HEK293 (cell line): ENCODE measurements at regions not wholly inside any gene's neighbourhood (a gene's known extent, or its start where the extent isn't known, plus 50 kb on each side); places are given as distances from the start of the nearest gene placed in this dataset.

Experiments
- CTCF ChIA-PET: fragments of 350-600 bp; formaldehyde crosslinking; extraction: SDS; loops from one replicate; lab custom pipeline; 2021; ENCODE audit warnings: antibody characterized with exemption; lab: Yijun Ruan, JAX
- POLR2A ChIA-PET: fragments of 300-600 bp; formaldehyde crosslinking; extraction: SDS; loops from one replicate; lab custom pipeline; 2020; ENCODE audit warnings: antibody characterized with exemption, inconsistent platforms; lab: Yijun Ruan, JAX
- H3K27ac ChIP-seq: fragments of 200-500 bp; sonication (Bioruptor generic); 2 replicates; pipeline ENCODE4 v1.5.1; 2014; ENCODE audit warnings: low read depth, low read length, control low read depth, inconsistent platforms; ENCODE audit errors: extremely low read depth
- H3K36me3 ChIP-seq, 2 experiments: fragments of 200-500 bp in 1 of 2; sonication (Bioruptor generic) in 1 of 2; 1 replicate in 1 of 2; 2 replicates in 1 of 2; pipeline ENCODE4 v1.5.1; 2014 to 2017; ENCODE audit warnings: inconsistent platforms in 2 of 2, low read length in 2 of 2; ENCODE audit not compliant: control insufficient read depth in 2 of 2, insufficient read depth in 1 of 2
- H3K4me1 ChIP-seq: fragments of 200-500 bp; sonication (Bioruptor generic); 2 replicates; pipeline ENCODE4 v1.5.1; 2014; ENCODE audit warnings: mild to moderate bottlenecking, low read length, inconsistent platforms; ENCODE audit not compliant: control insufficient read depth, insufficient read depth
- H3K4me3 ChIP-seq: 2 replicates; pipeline ENCODE4 v1.5.1; 2011; ENCODE audit warnings: low read depth, mild to moderate bottlenecking, control low read depth, low read length, moderate library complexity
- H3K9me3 ChIP-seq: fragments of 200-500 bp; sonication (Bioruptor generic); 2 replicates; pipeline ENCODE4 v1.5.1; 2014; ENCODE audit warnings: low read depth, low read length, inconsistent platforms; ENCODE audit not compliant: control insufficient read depth, insufficient read depth
- BCL11A ChIP-seq: fragments of 450-650 bp; formaldehyde crosslinking; IDR thresholded peaks from 2 replicates; pipeline ENCODE4 v1.5.1; 2016; ENCODE audit warnings: low read depth, missing biosample characterization, missing genetic modification characterization
- EGR2 ChIP-seq: fragments of 450-650 bp; formaldehyde crosslinking; IDR thresholded peaks from 2 replicates; pipeline ENCODE4 v1.5.1; 2016; ENCODE audit warnings: low read depth, missing biosample characterization, missing genetic modification characterization
- FEZF1 ChIP-seq: fragments of 450-650 bp; formaldehyde crosslinking; IDR thresholded peaks from 2 replicates; pipeline ENCODE4 v1.5.1; 2016; ENCODE audit warnings: missing biosample characterization, missing genetic modification characterization
- OSR2 ChIP-seq: fragments of 450-650 bp; formaldehyde crosslinking; IDR thresholded peaks from 2 replicates; pipeline ENCODE4 v1.5.1; 2016; ENCODE audit warnings: missing biosample characterization, missing genetic modification characterization
- PRDM1 ChIP-seq: fragments of 450-650 bp; formaldehyde crosslinking; IDR thresholded peaks from 2 replicates; pipeline ENCODE4; 2016; ENCODE audit warnings: missing biosample characterization, missing genetic modification characterization
- YY1 ChIP-seq: fragments of 450-650 bp; formaldehyde crosslinking; IDR thresholded peaks from 2 replicates; pipeline ENCODE4 v1.5.1; 2018; ENCODE audit warnings: missing biosample characterization, missing genetic modification characterization
- ZBTB1 ChIP-seq: fragments of 450-650 bp; formaldehyde crosslinking; IDR thresholded peaks from 2 replicates; pipeline ENCODE4 v1.5.1; 2016; ENCODE audit warnings: missing biosample characterization, missing genetic modification characterization
- ZBTB11 ChIP-seq: fragments of 450-650 bp; formaldehyde crosslinking; conservative IDR thresholded peaks from 2 replicates; pipeline ENCODE4 v1.5.1; 2016; ENCODE audit warnings: low read depth, missing biosample characterization, missing genetic modification characterization
- ZBTB6 ChIP-seq: fragments of 450-650 bp; formaldehyde crosslinking; IDR thresholded peaks from 2 replicates; pipeline ENCODE4 v1.5.1; 2017; ENCODE audit warnings: missing biosample characterization, missing genetic modification characterization
- ZFP41 ChIP-seq: fragments of 450-650 bp; formaldehyde crosslinking; IDR thresholded peaks from 2 replicates; pipeline ENCODE4 v1.5.1; 2016; ENCODE audit warnings: missing biosample characterization, missing genetic modification characterization, borderline replicate concordance
- ZNF16 ChIP-seq: fragments of 450-650 bp; formaldehyde crosslinking; IDR thresholded peaks from 2 replicates; pipeline ENCODE4 v1.5.1; 2016; ENCODE audit warnings: low read depth, missing biosample characterization, missing genetic modification characterization
- ZNF26 ChIP-seq: fragments of 450-650 bp; formaldehyde crosslinking; IDR thresholded peaks from 2 replicates; pipeline ENCODE4 v1.5.1; 2016; ENCODE audit warnings: missing biosample characterization, missing genetic modification characterization
- ZNF324 ChIP-seq: fragments of 450-650 bp; formaldehyde crosslinking; IDR thresholded peaks from 2 replicates; pipeline ENCODE4 v1.5.1; 2016; ENCODE audit warnings: missing biosample characterization, missing genetic modification characterization
- ZNF341 ChIP-seq: fragments of 450-650 bp; formaldehyde crosslinking; IDR thresholded peaks from 2 replicates; pipeline ENCODE4; 2016; ENCODE audit warnings: low read depth, missing biosample characterization, missing genetic modification characterization
- ZNF513 ChIP-seq: fragments of 450-650 bp; IDR thresholded peaks from 2 replicates; pipeline ENCODE4 v1.5.1; 2018; ENCODE audit warnings: missing biosample characterization, missing genetic modification characterization
- ZNF580 ChIP-seq: fragments of 450-650 bp; formaldehyde crosslinking; IDR thresholded peaks from 2 replicates; pipeline ENCODE4 v1.5.1; 2016; ENCODE audit warnings: missing biosample characterization, missing genetic modification characterization
- ZNF707 ChIP-seq: fragments of 450-650 bp; formaldehyde crosslinking; IDR thresholded peaks from 2 replicates; pipeline ENCODE4 v1.5.1; 2016; ENCODE audit warnings: missing biosample characterization, missing genetic modification characterization
- ZNF76 ChIP-seq: fragments of 450-650 bp; formaldehyde crosslinking; IDR thresholded peaks from 2 replicates; pipeline ENCODE4; 2016; ENCODE audit warnings: low read depth, missing biosample characterization, missing genetic modification characterization, borderline replicate concordance
- ZSCAN30 ChIP-seq: fragments of 450-650 bp; IDR thresholded peaks from 2 replicates; pipeline ENCODE4 v1.5.1; 2018; ENCODE audit warnings: missing biosample characterization, mild to moderate bottlenecking, missing genetic modification characterization, moderate library complexity

GRCh38 chr15:37771465-37771864, 163.0 kb upstream of the TMCO5A start:
- ChIA-PET POLR2A (no interaction called here), CTCF (no interaction called here)

GRCh38 chr15:37773111-37773860, 161.2 kb upstream of the TMCO5A start:
- POLR2A ChIA-PET: no interaction called here
- CTCF ChIA-PET: no interaction called here

More at GRCh38 chr15:37771465-37771864, 163.0 kb upstream of the TMCO5A start:
- Histone ChIP-seq H3K27ac (no peak overlapping the region), H3K4me3 (no peak overlapping the region), H3K9me3 (no peaks in the 10 kb centered on the region), H3K4me1 (no peaks in the 10 kb centered on the region), H3K36me3 (no peaks in the 10 kb centered on the region)
- TF ChIP-seq ZNF76 (tag by site-specific recombination) (no peak), ZNF707 (tag by site-specific recombination) (no peak), ZSCAN30 (tag by site-specific recombination) (no peak), PRDM1 (tag by site-specific recombination) (no peak), ZNF324 (tag by site-specific recombination) (no peak), ZNF16 (no peak), EGR2 (tag by site-specific recombination) (no peak), ZNF26 (tag by site-specific recombination) (no peak), ZBTB6 (no peak), ZFP41 (tag by site-specific recombination) (no peak), ZBTB11 (tag by site-specific recombination) (no peak)

More at GRCh38 chr15:37773111-37773860, 161.2 kb upstream of the TMCO5A start:
- H3K4me1 ChIP-seq: no peaks in the 10 kb centered on the region
- H3K36me3 ChIP-seq: no peaks in the 10 kb centered on the region
- H3K9me3 ChIP-seq: no peaks in the 10 kb centered on the region
- H3K27ac ChIP-seq: no peak overlapping the region
- no peak for TF ChIP-seq ZNF580 (tag by site-specific recombination)
- TF ChIP-seq OSR2 (tag by site-specific recombination): no peak
- TF ChIP-seq ZNF513 (tag by site-specific recombination): no peak
- TF ChIP-seq ZNF341 (tag by site-specific recombination): no peak
- TF ChIP-seq ZBTB1: no peak
- TF ChIP-seq YY1: no peak
- TF ChIP-seq FEZF1 (tag by site-specific recombination): no peak
- no peak for TF ChIP-seq BCL11A (tag by site-specific recombination)
- H3K4me3 ChIP-seq: no peak overlapping the region
